OCI-LY1 (cell line): ENCODE measurements at regions not wholly inside any gene's neighbourhood (a gene's known extent, or its start where the extent isn't known, plus 50 kb on each side); places are given as distances from the start of the nearest gene placed in this dataset.

Source experiments
- H2AFZ ChIP-seq: fragments of 200-600 bp; sonication (generic), shearing (Covaris generic); 2 replicates; pipeline ENCODE4 v1.6.0; 2014; ENCODE audit warnings: antibody characterized with exemption, mild to moderate bottlenecking, low read length
- H3F3A ChIP-seq: fragments of 200-600 bp; sonication (generic), shearing (Covaris generic); 2 replicates; pipeline ENCODE4 v1.6.0; 2014; ENCODE audit warnings: mild to moderate bottlenecking, antibody characterized with exemption, low read length, moderate library complexity; ENCODE audit not compliant: insufficient read depth
- H3K27ac ChIP-seq: fragments of 200-600 bp; sonication (generic); 2 replicates; pipeline ENCODE4 v1.5.1; 2014; ENCODE audit warnings: low read length, mixed run types, mild to moderate bottlenecking, low read depth; ENCODE audit not compliant: poor library complexity, severe bottlenecking
- H3K27me3 ChIP-seq: fragments of 200-600 bp; sonication (generic); 2 replicates; pipeline ENCODE4 v1.6.0; 2014; ENCODE audit warnings: antibody characterized with exemption, mild to moderate bottlenecking, low read length, moderate library complexity; ENCODE audit not compliant: insufficient read depth
- H3K36me3 ChIP-seq: fragments of 200-600 bp; sonication (generic); 2 replicates; pipeline ENCODE4 v1.6.1; 2014; ENCODE audit warnings: mild to moderate bottlenecking, antibody characterized with exemption, low read length, moderate library complexity, mixed read lengths; ENCODE audit not compliant: insufficient read depth
- H3K4me1 ChIP-seq: fragments of 200-600 bp; sonication (generic); 2 replicates; pipeline ENCODE4 v1.5.1; 2014; ENCODE audit warnings: mild to moderate bottlenecking, low read length, moderate library complexity; ENCODE audit not compliant: insufficient read depth, severe bottlenecking
- H3K4me2 ChIP-seq: fragments of 200-600 bp; sonication (generic), shearing (Covaris generic); 2 replicates; pipeline ENCODE4 v1.6.1; 2014; ENCODE audit warnings: low read length
- H3K4me3 ChIP-seq: fragments of 200-600 bp; sonication (generic); 2 replicates; pipeline ENCODE4 v1.5.1; 2014; ENCODE audit warnings: low read length, low read depth, mild to moderate bottlenecking, mixed read lengths; ENCODE audit not compliant: poor library complexity, severe bottlenecking
- H3K79me2 ChIP-seq: fragments of 200-600 bp; shearing (Covaris generic); 2 replicates; pipeline ENCODE4 v1.6.1; 2016; ENCODE audit warnings: mixed run types, low read length, mixed read lengths; ENCODE audit not compliant: insufficient read depth
- H3K9ac ChIP-seq: fragments of 200-600 bp; sonication (generic), shearing (Covaris generic); 2 replicates; pipeline ENCODE4 v1.6.1; 2014; ENCODE audit warnings: mild to moderate bottlenecking, low read length, mixed read lengths
- H3K9me2 ChIP-seq: fragments of 200-600 bp; sonication (generic), shearing (Covaris generic); 2 replicates; pipeline ENCODE4 v1.6.1; 2014; ENCODE audit warnings: low read depth, mild to moderate bottlenecking, low read length, mixed read lengths
- H3K9me3 ChIP-seq: fragments of 200-600 bp; shearing (Covaris generic); 2 replicates; pipeline ENCODE4 v1.6.1; 2014; ENCODE audit warnings: low read length, mixed read lengths
- H4K20me1 ChIP-seq: fragments of 200-600 bp; sonication (generic), shearing (Covaris generic); 2 replicates; pipeline ENCODE4 v1.6.0; 2016; ENCODE audit warnings: mild to moderate bottlenecking, low read length; ENCODE audit not compliant: insufficient read depth
- EZH2 ChIP-seq: fragments of 200-600 bp; sonication (generic), shearing (Covaris generic); IDR thresholded peaks from 2 replicates; pipeline ENCODE4 v1.8.0; 2017; ENCODE audit warnings: borderline replicate concordance, mixed run types, mild to moderate bottlenecking, antibody characterized with exemption, low read length, moderate library complexity, mixed read lengths
- TF ChIP-seq, protein P1 (sequence below): fragments of 200-600 bp; sonication (generic), shearing (Covaris generic); IDR thresholded peaks from 2 replicates; pipeline ENCODE4 v1.5.1; 2017; ENCODE audit warnings: mild to moderate bottlenecking, antibody characterized with exemption, low read length, moderate library complexity, mixed read lengths

GRCh38 chr6:14807971-14808370 lies 437.9 kb upstream of the JARID2 start:
- H4K20me1 ChIP-seq: no peaks in the 10 kb centered on the region
- H3F3A ChIP-seq: no peaks in the 10 kb centered on the region
- H3K9ac ChIP-seq: no peak overlapping the region
- no peak overlapping the region for H3K4me3 ChIP-seq
- H3K36me3 ChIP-seq: no peaks in the 10 kb centered on the region
- no peaks in the 10 kb centered on the region for H3K4me1 ChIP-seq
- H3K27ac ChIP-seq: no peak overlapping the region
- no peak overlapping the region for H2AFZ ChIP-seq
- no peaks in the 10 kb centered on the region for H3K79me2 ChIP-seq
- no peaks in the 10 kb centered on the region for H3K27me3 ChIP-seq
- TF ChIP-seq EZH2: no peak
- TF ChIP-seq, protein P1, sequence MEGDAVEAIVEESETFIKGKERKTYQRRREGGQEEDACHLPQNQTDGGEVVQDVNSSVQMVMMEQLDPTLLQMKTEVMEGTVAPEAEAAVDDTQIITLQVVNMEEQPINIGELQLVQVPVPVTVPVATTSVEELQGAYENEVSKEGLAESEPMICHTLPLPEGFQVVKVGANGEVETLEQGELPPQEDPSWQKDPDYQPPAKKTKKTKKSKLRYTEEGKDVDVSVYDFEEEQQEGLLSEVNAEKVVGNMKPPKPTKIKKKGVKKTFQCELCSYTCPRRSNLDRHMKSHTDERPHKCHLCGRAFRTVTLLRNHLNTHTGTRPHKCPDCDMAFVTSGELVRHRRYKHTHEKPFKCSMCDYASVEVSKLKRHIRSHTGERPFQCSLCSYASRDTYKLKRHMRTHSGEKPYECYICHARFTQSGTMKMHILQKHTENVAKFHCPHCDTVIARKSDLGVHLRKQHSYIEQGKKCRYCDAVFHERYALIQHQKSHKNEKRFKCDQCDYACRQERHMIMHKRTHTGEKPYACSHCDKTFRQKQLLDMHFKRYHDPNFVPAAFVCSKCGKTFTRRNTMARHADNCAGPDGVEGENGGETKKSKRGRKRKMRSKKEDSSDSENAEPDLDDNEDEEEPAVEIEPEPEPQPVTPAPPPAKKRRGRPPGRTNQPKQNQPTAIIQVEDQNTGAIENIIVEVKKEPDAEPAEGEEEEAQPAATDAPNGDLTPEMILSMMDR: no peak
- no peak overlapping the region for H3K4me2 ChIP-seq
- H3K9me2 ChIP-seq: no peaks in the 10 kb centered on the region
- no peaks in the 10 kb centered on the region for H3K9me3 ChIP-seq

GRCh38 chr6:14810021-14810420 lies 435.8 kb upstream of the JARID2 start:
- H3K4me3 ChIP-seq: no peak overlapping the region
- no peaks in the 10 kb centered on the region for H3K36me3 ChIP-seq
- no peaks in the 10 kb centered on the region for H3K9me3 ChIP-seq
- H3K27me3 ChIP-seq: no peaks in the 10 kb centered on the region
- no peak overlapping the region for H3K4me2 ChIP-seq
- H3K9me2 ChIP-seq: no peaks in the 10 kb centered on the region
- no peaks in the 10 kb centered on the region for H4K20me1 ChIP-seq
- no peak overlapping the region for H2AFZ ChIP-seq
- H3K79me2 ChIP-seq: no peaks in the 10 kb centered on the region
- no peak for TF ChIP-seq EZH2
- TF ChIP-seq, protein P1: no peak
- no peak overlapping the region for H3K27ac ChIP-seq
- H3K4me1 ChIP-seq: no peaks in the 10 kb centered on the region
- no peak overlapping the region for H3K9ac ChIP-seq
- H3F3A ChIP-seq: no peaks in the 10 kb centered on the region

GRCh38 chr6:14811775-14812428 lies 434.0 kb upstream of the JARID2 start:
- H3K9me2 ChIP-seq: no peaks in the 10 kb centered on the region
- H4K20me1 ChIP-seq: no peaks in the 10 kb centered on the region
- no peak overlapping the region for H3K27ac ChIP-seq
- H3K4me2 ChIP-seq: no peak overlapping the region
- H3K36me3 ChIP-seq: no peaks in the 10 kb centered on the region
- H3K4me3 ChIP-seq: no peak overlapping the region
- TF ChIP-seq, protein P1: no peak
- TF ChIP-seq EZH2: no peak
- H3K27me3 ChIP-seq: no peaks in the 10 kb centered on the region
- H3K79me2 ChIP-seq: no peaks in the 10 kb centered on the region
- H3K4me1 ChIP-seq: no peaks in the 10 kb centered on the region
- no peaks in the 10 kb centered on the region for H3F3A ChIP-seq
- H3K9me3 ChIP-seq: no peaks in the 10 kb centered on the region
- H3K9ac ChIP-seq: no peak overlapping the region
- H2AFZ ChIP-seq: no peak overlapping the region
